ENCODE measurements at regions not wholly inside any gene's neighbourhood (a gene's known extent, or its start where the extent isn't known, plus 50 kb on each side); places are given as distances from the start of the nearest gene placed in this dataset.
"Not testable (repeated sequence)": the region's sequence is repeated elsewhere in the genome, so short reads cannot be mapped to it uniquely, and the experiment has no call there.

- not testable (repeated sequence) for TF ChIP-seq YY1 (IDR thresholded peaks at IDR 0.05; ENCODE audit: insufficient read depth, insufficient read length); ZNF274 (IDR thresholded peaks at IDR 0.05; ENCODE audit: low read depth, low read length); SUZ12 (IDR thresholded peaks at IDR 0.05; ENCODE audit: extremely low read depth, insufficient read depth, insufficient read length)
These were observed 5372.2 kb upstream of the TPTE start for GRCh38 chr21:5149222-5149621.

All from NT2/D1 (cell line).